ENCODE measurements at regions not wholly inside any gene's neighbourhood (a gene's known extent, or its start where the extent isn't known, plus 50 kb on each side); places are given as distances from the start of the nearest gene placed in this dataset.

- DNase-seq: no peak
- Histone ChIP-seq H3K27me3 (no peaks in the 10 kb centered on the region), H3K36me3 (no peaks in the 10 kb centered on the region), H3K4me1 (no peaks in the 10 kb centered on the region), H3K9me3 (no peaks in the 10 kb centered on the region), H3K4me3 (no peak overlapping the region), H3K27ac (no peak overlapping the region)
- WGBS, 2 donors: 82 to 87% methylated on average over 3 of the region's 3 CpGs
- ATAC-seq (ENCODE audit: low FRiP score in 2 of 2): no peak
- TF ChIP-seq EP300 (IDR thresholded peaks at IDR 0.05) (no peak), POLR2AphosphoS5 (IDR thresholded peaks at IDR 0.05) (no peak), CTCF (IDR thresholded peaks at IDR 0.05) (no peak), POLR2A (IDR thresholded peaks at IDR 0.05) (no peak)
These were observed 51.7 kb downstream of the UBE2NL start for GRCh38 chrX:143935601-143936000.

DNA sequence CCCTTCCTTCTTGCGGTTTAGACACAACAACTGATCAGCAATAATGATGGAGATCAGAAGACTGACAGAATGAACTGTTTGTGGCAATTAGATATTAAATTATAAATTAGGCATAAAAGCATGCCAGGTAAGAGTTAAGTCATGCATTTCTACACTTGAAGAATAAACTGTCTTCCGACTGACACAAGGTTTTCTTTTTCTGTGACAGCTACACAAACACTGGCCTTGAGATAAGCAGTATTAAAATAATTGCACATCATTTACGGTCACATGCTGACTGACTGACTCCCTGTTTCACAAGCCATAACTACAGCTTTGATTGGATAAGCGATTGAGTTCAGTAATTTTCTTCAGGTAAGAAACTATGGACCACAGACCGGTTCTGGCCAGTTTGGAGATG lies 56.2 kb downstream of the UBE2NL start:
- H3K9me3 ChIP-seq: no peaks in the 10 kb centered on the region
- no peaks in the 10 kb centered on the region for H3K27me3 ChIP-seq
- H3K36me3 ChIP-seq: no peaks in the 10 kb centered on the region
- WGBS, 2 donors: 76 to 77% methylated on average over 5 of the region's 5 CpGs
- TF ChIP-seq POLR2A (IDR thresholded peaks at IDR 0.05) (no peak), CTCF (IDR thresholded peaks at IDR 0.05) (no peak), POLR2AphosphoS5 (IDR thresholded peaks at IDR 0.05) (no peak), EP300 (IDR thresholded peaks at IDR 0.05) (no peak)
- no peak overlapping the region for H3K27ac ChIP-seq
- H3K4me3 ChIP-seq: no peak overlapping the region
- ATAC-seq (ENCODE audit: low FRiP score in 2 of 2): no peak
- no peak for DNase-seq
- no peaks in the 10 kb centered on the region for H3K4me1 ChIP-seq

DNA sequence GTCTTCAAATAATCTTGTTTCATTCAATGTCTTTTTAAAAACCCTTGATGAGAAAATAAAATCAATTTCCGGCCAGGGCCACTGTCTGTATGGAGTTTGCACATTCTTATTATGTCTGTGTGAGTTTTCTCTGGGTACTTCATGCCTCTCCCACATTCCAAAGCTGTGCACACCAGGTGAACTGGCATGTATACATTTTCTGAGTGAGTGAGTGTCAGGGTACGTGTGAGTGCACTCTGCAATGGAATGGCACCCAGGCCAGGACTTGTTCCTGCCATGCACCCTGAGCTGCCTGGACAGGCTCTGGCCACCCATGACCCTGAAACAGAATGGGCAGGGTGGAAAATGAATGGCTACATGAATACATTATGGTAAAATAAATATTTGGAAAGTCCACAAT lies 61.3 kb downstream of the UBE2NL start:
- ATAC-seq (ENCODE audit: low FRiP score in 2 of 2) (no peak), DNase-seq (no peak)
- WGBS, 2 donors: 41 to 50% methylated on average over 2 of the region's 2 CpGs
- Histone ChIP-seq H3K27me3 (no peaks in the 10 kb centered on the region), H3K4me3 (no peak overlapping the region), H3K4me1 (no peaks in the 10 kb centered on the region), H3K36me3 (no peaks in the 10 kb centered on the region), H3K27ac (no peak overlapping the region), H3K9me3 (peaks cover 0 to 8% (median 0%) of the 10 kb centered on the region in 4 donors)
- TF ChIP-seq POLR2AphosphoS5 (IDR thresholded peaks at IDR 0.05) (no peak), CTCF (IDR thresholded peaks at IDR 0.05) (no peak), POLR2A (IDR thresholded peaks at IDR 0.05) (no peak), EP300 (IDR thresholded peaks at IDR 0.05) (no peak)

- no peak for DNase-seq
- TF ChIP-seq EP300 (IDR thresholded peaks at IDR 0.05): no peak
- TF ChIP-seq POLR2AphosphoS5 (IDR thresholded peaks at IDR 0.05): no peak
- Histone ChIP-seq H3K27ac (no peak overlapping the region), H3K9me3 (no peaks in the 10 kb centered on the region), H3K4me1 (no peaks in the 10 kb centered on the region), H3K4me3 (no peak overlapping the region), H3K27me3 (no peaks in the 10 kb centered on the region), H3K36me3 (no peaks in the 10 kb centered on the region)
- ATAC-seq (ENCODE audit: low FRiP score in 2 of 2): no peak
- 77 to 84% methylated on average over 6 of the region's 6 CpGs for WGBS, 2 donors
These were observed 80.7 kb downstream of the UBE2NL start for GRCh38 chrX:143964549-143964948.

GRCh38 chrX:143988356-143988755 lies 104.5 kb downstream of the UBE2NL start:
- Histone ChIP-seq H3K27ac (no peak overlapping the region), H3K9me3 (no peaks in the 10 kb centered on the region), H3K4me3 (no peak overlapping the region), H3K27me3 (no peaks in the 10 kb centered on the region), H3K4me1 (no peaks in the 10 kb centered on the region), H3K36me3 (no peaks in the 10 kb centered on the region)
- ATAC-seq (ENCODE audit: low FRiP score in 2 of 2) (no peak), DNase-seq (no peak)
- WGBS, 2 donors: 56 to 64% methylated on average over 4 of the region's 4 CpGs
- TF ChIP-seq POLR2A (IDR thresholded peaks at IDR 0.05) (no peak), POLR2AphosphoS5 (IDR thresholded peaks at IDR 0.05) (no peak), EP300 (IDR thresholded peaks at IDR 0.05) (no peak), CTCF (IDR thresholded peaks at IDR 0.05) (no peak)

Data from upper lobe of left lung (tissue), 6 donors.